GM12875 (cell line): ENCODE measurements at regions not wholly inside any gene's neighbourhood (a gene's known extent, or its start where the extent isn't known, plus 50 kb on each side); places are given as distances from the start of the nearest gene placed in this dataset.

Experiments used
- H3K4me3 ChIP-seq: one replicate; pipeline ENCODE4 v1.5.1; 2011; ENCODE audit warnings: low read depth, low read length, control low read depth
- CTCF ChIP-seq: IDR thresholded peaks from 2 replicates; pipeline ENCODE4 v1.5.1; 2011; ENCODE audit warnings: low read depth, mild to moderate bottlenecking, control low read depth, inconsistent platforms, low read length, moderate library complexity, borderline replicate concordance; ENCODE audit not compliant: insufficient read depth

- TF ChIP-seq CTCF, result no peak
- no peak overlapping the region for H3K4me3 ChIP-seq
These were observed 731.9 kb downstream of the MTRR start for GRCh38 chr5:8600843-8601242.

DNA sequence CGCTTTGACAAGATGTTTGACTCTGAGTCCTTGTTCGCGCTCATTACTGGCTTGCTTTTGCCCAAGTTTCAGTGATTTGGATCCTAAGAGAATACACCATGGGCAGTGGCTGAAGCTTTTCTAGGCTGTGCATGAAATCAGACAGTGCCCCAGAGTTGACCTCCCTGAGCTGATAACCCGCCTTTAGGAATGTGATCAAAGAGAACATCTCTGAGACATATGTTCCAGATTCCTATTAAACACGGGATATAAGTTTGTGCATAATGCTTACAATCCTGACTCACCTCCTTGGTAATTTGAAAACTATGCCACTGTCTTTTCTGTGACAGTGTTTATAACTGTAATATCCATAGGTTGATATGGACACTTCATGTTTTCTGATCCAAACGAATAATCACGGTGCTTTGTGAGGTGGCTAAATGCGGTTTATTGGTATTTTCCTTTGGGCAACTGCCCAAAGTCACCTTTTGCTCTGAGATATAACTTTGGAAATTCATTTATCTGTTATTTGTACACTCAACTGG is 732.9 kb downstream of the MTRR start:
- no peak for TF ChIP-seq CTCF
- H3K4me3 ChIP-seq, result no peak overlapping the region

- no peak overlapping the region for H3K4me3 ChIP-seq
- TF ChIP-seq CTCF, result no peak
These were observed 737.3 kb downstream of the MTRR start for GRCh38 chr5:8606231-8606630.

DNA sequence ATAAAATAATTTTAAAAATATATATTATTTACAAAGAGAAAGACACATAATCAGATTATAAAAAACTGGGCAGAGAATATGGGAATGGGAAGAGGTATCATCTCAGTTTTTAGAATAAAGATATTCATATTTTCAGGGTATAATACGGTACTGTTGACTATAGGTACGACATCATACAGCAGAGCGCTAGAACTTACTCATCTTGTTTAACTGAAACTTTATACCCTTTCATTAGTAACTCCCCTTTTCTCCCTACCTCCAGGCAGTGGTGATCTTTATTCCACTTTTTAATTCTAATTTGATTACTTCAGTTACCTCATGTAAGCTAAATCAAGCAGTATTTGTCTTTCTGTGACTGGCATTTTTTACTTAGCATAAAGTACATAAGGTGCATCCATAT is 742.1 kb downstream of the MTRR start:
- TF ChIP-seq CTCF, result no peak
- H3K4me3 ChIP-seq, result no peak overlapping the region

GRCh38 chr5:8613078-8613685 is 744.2 kb downstream of the MTRR start:
- no peak for TF ChIP-seq CTCF
- no peak overlapping the region for H3K4me3 ChIP-seq

DNA sequence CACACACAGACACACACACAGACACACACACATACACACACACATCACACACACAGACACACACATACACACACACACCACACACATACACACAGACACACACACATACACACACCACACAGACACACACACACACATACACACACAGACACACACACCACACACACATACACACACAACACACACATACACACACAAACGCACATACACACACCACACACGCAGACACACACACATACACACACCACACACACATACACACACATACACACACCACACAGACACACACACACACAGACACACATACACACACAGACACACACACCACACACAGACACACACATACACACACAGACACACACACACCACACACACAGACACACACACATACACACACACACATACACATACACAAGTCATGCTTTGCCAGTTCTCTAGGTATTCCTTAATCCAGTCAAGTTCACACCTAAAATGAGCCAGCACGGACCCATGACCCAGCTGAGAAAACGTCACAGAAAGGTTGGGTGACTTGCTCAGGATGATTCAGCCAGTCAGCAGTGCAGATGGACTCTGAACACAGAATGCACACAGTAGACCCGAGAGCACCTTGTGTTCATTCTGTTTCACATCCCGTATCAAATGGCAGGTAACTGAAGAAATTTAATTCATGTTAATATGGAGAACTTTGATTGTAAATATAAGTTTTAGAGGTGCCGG is 746.4 kb downstream of the MTRR start:
- H3K4me3 ChIP-seq, result no peak overlapping the region
- TF ChIP-seq CTCF, result no peak

DNA sequence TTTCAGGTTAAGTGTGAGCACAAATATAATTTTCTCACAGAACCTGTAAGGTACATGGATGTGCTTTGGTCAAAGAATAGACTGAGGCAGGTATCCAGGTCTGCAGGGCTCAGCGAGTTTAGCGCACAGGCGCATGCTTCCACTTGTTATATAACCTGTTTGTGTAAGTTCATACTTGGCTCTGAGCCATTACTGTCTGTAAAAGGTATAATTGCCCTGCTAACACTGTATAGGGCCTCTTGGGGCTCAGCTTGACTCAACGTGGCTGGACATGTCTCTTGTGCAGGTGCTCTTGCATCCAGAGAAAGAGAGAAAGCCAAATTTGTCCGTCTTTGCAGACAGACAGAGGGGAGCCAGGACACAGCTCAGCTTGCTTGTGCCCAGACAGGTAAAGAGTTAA is 759.6 kb downstream of the MTRR start:
- TF ChIP-seq CTCF, result no peak

More for the DNA sequence above, 759.6 kb downstream of the MTRR start:
- H3K4me3 ChIP-seq, result no peak overlapping the region
